22Rv1 (cell line): ENCODE measurements at regions not wholly inside any gene's neighbourhood (a gene's known extent, or its start where the extent isn't known, plus 50 kb on each side); places are given as distances from the start of the nearest gene placed in this dataset.

Experiments used
- H3K27ac ChIP-seq: fragments of 450-650 bp; 2 replicates; pipeline ENCODE4 v1.5.1; 2017
- ZFX ChIP-seq: fragments of 450-650 bp; IDR thresholded peaks from 2 replicates; pipeline ENCODE4 v1.6.1; 2017; ENCODE audit warnings: antibody characterized with exemption, borderline replicate concordance
- TF ChIP-seq, protein P1 (sequence below): fragments of 450-650 bp; IDR thresholded peaks from 2 replicates; pipeline ENCODE4 v1.5.1; 2017; ENCODE audit warnings: mild to moderate bottlenecking

DNA sequence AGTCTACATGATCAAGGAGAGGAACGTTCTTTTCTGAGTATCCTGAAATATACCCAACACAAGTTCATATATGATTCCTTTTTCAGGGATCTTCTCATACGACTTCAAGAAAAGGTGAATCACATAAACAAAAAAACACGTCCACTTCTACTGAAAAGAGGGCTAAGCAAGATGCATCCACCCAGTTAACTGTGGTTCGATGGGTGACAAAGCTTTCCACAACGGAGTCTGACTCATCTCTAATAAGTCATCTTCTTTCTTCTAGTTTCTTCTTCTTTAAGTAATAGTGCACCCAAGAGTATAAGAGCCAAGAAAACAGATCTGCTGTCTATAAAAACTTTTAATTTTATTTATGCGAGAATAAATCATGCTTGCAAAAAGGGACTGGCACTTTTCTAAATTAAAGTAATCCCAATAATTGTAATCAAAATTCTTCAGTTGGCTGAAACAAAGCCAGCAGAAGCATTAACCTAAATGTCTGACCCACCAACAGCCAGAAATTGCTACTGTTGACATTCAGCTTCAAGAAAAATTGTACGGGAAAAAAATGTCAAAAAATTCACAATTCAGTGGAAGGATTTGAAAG, 146.9 kb upstream of the ANK3 start:
- no peak overlapping the region for H3K27ac ChIP-seq
- TF ChIP-seq ZFX, result no peak
- TF ChIP-seq, protein P1, sequence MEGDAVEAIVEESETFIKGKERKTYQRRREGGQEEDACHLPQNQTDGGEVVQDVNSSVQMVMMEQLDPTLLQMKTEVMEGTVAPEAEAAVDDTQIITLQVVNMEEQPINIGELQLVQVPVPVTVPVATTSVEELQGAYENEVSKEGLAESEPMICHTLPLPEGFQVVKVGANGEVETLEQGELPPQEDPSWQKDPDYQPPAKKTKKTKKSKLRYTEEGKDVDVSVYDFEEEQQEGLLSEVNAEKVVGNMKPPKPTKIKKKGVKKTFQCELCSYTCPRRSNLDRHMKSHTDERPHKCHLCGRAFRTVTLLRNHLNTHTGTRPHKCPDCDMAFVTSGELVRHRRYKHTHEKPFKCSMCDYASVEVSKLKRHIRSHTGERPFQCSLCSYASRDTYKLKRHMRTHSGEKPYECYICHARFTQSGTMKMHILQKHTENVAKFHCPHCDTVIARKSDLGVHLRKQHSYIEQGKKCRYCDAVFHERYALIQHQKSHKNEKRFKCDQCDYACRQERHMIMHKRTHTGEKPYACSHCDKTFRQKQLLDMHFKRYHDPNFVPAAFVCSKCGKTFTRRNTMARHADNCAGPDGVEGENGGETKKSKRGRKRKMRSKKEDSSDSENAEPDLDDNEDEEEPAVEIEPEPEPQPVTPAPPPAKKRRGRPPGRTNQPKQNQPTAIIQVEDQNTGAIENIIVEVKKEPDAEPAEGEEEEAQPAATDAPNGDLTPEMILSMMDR, result no peak

DNA sequence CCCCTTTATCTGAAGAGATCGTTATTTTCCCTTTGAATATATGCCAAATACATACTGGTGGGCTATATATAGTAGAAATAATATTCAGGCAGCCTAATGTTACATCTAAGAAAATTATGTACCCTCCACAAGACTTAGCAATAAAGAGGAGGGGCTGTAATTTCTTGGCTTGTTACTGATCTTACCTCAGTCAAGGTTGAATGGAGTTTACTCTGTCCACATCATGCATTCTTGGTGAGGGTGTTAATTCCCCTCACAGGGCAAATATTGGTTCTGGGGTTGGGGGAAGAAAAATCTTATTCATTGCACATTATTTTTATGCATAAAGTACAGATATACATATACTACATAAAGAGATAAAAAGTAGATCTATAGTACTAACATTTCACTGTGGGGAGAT, 145.8 kb upstream of the ANK3 start:
- H3K27ac ChIP-seq, result no peak overlapping the region
- no peak for TF ChIP-seq ZFX
- TF ChIP-seq, protein P1, result no peak

DNA sequence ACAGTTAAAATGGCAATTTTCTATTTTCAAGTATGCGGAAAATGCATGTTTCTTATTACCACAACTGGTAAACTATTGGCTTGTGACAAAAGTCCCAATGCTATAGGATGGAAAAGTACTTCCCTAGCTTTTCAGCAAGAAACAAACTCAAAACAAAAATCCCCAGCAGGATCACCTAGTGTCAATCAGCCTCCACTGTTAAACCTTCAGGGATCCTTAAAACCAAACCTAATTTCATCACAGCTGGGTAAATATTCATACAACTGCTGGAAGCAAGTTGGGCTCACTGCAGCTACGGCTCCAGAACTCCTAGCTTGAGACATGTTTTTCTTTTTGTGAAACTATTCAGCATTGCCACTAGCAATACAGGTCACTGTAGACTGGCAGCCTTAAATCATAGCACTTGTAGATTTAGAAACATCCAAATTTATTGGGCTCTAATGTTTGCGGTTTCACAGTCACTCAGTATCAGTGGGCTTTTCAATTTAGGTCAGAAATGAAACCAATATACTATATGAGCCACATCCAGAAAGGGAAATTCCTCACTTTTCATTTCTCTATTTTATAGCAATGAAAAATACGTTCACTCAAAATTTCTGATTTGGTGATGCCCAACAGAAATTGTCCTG, 145.2 kb upstream of the ANK3 start:
- no peak for TF ChIP-seq ZFX
- TF ChIP-seq, protein P1, result no peak
- no peak overlapping the region for H3K27ac ChIP-seq

DNA sequence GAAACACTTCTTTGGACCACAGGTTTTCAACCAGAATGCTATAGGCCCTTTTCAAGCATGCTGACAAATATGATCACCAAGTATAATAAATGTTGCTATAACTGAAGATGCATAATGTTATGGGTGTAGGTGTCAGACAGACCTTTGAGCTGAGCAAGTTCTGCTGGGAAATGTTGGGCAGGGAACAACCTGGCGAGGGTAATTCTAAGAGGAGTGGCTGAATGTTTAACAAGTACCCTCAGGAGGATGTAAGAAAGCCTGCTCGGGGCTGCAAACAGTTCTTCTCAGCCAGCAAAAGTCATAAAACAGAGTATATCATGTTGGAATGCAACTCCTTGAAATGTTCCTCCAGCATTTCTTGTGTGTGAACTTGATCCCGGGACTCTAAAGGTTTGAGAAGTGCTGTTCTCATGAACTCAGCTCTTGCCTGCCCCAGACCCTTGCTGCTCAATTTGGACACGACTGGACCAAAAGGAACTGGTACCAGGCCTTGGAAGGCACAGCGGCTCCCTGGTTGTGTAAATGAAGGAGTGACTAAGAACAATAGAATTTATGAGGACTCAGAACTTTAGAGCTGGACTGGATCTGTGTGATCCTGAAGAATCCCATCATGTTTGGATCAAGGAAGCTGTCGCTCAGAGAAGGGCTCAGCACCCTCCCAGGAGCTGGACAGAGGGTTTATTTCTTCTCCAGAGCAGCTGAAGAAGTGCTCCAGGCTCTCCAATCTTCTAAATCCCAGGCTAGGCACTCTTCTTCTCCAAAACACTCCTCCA, 143.2 kb upstream of the ANK3 start:
- no peak overlapping the region for H3K27ac ChIP-seq

DNA sequence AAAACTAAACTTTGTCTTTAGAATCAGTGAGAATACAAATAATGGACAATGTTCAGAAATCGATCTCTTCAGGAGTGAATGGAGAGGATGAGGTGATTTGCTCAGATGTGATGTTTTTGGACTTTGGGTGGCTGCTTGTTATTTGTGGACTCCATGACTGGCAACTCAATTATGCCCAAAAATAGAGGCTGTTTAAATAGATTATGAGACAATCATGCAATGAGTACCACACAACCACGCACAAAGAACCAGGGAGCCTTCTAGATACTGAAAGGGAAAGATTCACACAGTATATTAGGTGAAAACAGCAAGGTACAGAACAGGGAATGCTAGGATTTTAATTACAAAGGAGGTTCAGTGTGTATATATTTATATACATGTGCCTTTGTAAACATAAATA, 141.3 kb upstream of the ANK3 start:
- no peak overlapping the region for H3K27ac ChIP-seq
- TF ChIP-seq ZFX, result no peak
- TF ChIP-seq, protein P1, result no peak

More for the DNA sequence above, 143.2 kb upstream of the ANK3 start:
- TF ChIP-seq ZFX, result no peak
- TF ChIP-seq, protein P1, result no peak

DNA sequence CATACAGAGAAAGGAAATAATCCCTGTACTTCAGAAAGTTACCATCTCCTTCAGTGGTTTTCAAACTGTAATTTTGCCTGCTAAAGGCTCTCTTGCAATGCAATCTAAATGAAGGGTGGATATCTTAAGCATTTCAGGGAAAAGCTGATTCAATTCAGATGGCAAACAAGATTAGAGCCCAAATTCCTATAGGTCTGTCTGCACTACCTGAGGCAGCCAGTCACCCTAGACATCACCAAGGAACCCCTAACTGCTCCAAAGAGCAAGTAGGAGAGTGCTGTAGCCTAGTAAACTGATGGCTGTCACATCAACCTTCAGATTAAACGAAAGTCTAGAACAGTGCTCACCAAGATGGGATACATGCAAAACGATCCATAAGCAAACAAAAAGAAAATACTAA, 138.0 kb upstream of the ANK3 start:
- H3K27ac ChIP-seq, result no peak overlapping the region
- TF ChIP-seq ZFX, result no peak
- TF ChIP-seq, protein P1, result no peak
